ENCODE measurements at regions not wholly inside any gene's neighbourhood (a gene's known extent, or its start where the extent isn't known, plus 50 kb on each side); places are given as distances from the start of the nearest gene placed in this dataset.
"Not testable (repeated sequence)": the region's sequence is repeated elsewhere in the genome, so short reads cannot be mapped to it uniquely, and the experiment has no call there.

- no peak for DNase-seq
Observed at GRCh38 chr7:124633740-124634139, 131.9 kb downstream of the GPR37 start.

- DNase-seq: no peak
Observed at GRCh38 chr7:124630395-124630794, 135.2 kb downstream of the GPR37 start.

GRCh38 chr7:124618871-124619270 is 146.7 kb downstream of the GPR37 start:
- DNase-seq: no peak

GRCh38 chr7:124618051-124618450 is 147.5 kb downstream of the GPR37 start:
- DNase-seq: not testable (repeated sequence)

- no peak for DNase-seq
Observed at GRCh38 chr7:124603066-124603465, 162.5 kb downstream of the GPR37 start.

GRCh38 chr7:124597509-124597908 is 168.1 kb downstream of the GPR37 start:
- DNase-seq: no peak

- DNase-seq: no peak
Observed at GRCh38 chr7:124596881-124597280, 168.7 kb downstream of the GPR37 start.

- no peak for DNase-seq
Observed at GRCh38 chr7:124590814-124591213, 174.8 kb downstream of the GPR37 start.

- DNase-seq: no peak
Observed at GRCh38 chr7:124577256-124577655, 188.3 kb downstream of the GPR37 start.

- DNase-seq: no peak
Observed at GRCh38 chr7:124575176-124575575, 190.4 kb downstream of the GPR37 start.

GRCh38 chr7:124570558-124570957 is 195.0 kb downstream of the GPR37 start:
- DNase-seq: no peak

- DNase-seq: no peak
Observed at GRCh38 chr7:124566583-124566982, 199.0 kb downstream of the GPR37 start.

GRCh38 chr7:124557587-124557986 is 208.0 kb downstream of the GPR37 start:
- no peak for DNase-seq

GRCh38 chr7:124557101-124557500 is 208.5 kb downstream of the GPR37 start:
- no peak for DNase-seq

- no peak for DNase-seq
Observed at GRCh38 chr7:124553502-124553901, 212.1 kb downstream of the GPR37 start.

- no peak for DNase-seq
Observed at GRCh38 chr7:124552217-124552616, 213.4 kb downstream of the GPR37 start.

- no peak for DNase-seq
Observed at GRCh38 chr7:124550036-124550435, 215.6 kb downstream of the GPR37 start.

- DNase-seq: no peak
Observed at GRCh38 chr7:124542476-124542875, 223.1 kb downstream of the GPR37 start.

- DNase-seq: no peak
Observed at GRCh38 chr7:124536156-124536762, 229.3 kb downstream of the GPR37 start.

GRCh38 chr7:124532166-124532565 is 233.4 kb downstream of the GPR37 start:
- DNase-seq: no peak

- DNase-seq: no peak
Observed at GRCh38 chr7:124516911-124517310, 248.7 kb downstream of the GPR37 start.

- DNase-seq: no peak
Observed at GRCh38 chr7:124515106-124515830, 250.3 kb downstream of the GPR37 start.

GRCh38 chr7:124514471-124514870 is 251.1 kb downstream of the GPR37 start:
- DNase-seq: no peak

- no peak for DNase-seq
Observed at GRCh38 chr7:124497176-124497575, 268.4 kb downstream of the GPR37 start.

- no peak for DNase-seq
Observed at GRCh38 chr7:124489925-124490324, 275.7 kb downstream of the GPR37 start.

All from activated CD4-positive, alpha-beta T cell treated with anti-CD3 and anti-CD28 coated beads, Interleukin-2, amount 50 U/mL, for 48 hours (primary cell).